B cell (primary cell): ENCODE measurements at regions not wholly inside any gene's neighbourhood (a gene's known extent, or its start where the extent isn't known, plus 50 kb on each side); places are given as distances from the start of the nearest gene placed in this dataset.

ENCODE experiments used
- CTCF ChIP-seq: fragments of 200-600 bp; IDR thresholded peaks from one replicate; pipeline ENCODE4 v1.8.0; 2022; ENCODE audit warnings: antibody characterized with exemption, mild to moderate bottlenecking
- EZH2 ChIP-seq: IDR thresholded peaks from 2 replicates; pipeline ENCODE4 v1.6.1; 2012; ENCODE audit warnings: borderline replicate concordance, low read depth, mild to moderate bottlenecking, moderate library complexity, low read length; ENCODE audit not compliant: insufficient read depth, poor library complexity, severe bottlenecking

GRCh38 chr9:104022083-104022482 lies 72.0 kb upstream of the SMC2 start:
- TF ChIP-seq EZH2 (no peak), CTCF (no peak)
